HG03460 (cell line): ENCODE measurements at regions not wholly inside any gene's neighbourhood (a gene's known extent, or its start where the extent isn't known, plus 50 kb on each side); places are given as distances from the start of the nearest gene placed in this dataset.

ENCODE experiments used
- ATAC-seq: cut with Tn5 transposase; IDR thresholded peaks from one replicate; pipeline ENCODE4 v1.9.1; 2021; ENCODE audit not compliant: unreplicated experiment

DNA sequence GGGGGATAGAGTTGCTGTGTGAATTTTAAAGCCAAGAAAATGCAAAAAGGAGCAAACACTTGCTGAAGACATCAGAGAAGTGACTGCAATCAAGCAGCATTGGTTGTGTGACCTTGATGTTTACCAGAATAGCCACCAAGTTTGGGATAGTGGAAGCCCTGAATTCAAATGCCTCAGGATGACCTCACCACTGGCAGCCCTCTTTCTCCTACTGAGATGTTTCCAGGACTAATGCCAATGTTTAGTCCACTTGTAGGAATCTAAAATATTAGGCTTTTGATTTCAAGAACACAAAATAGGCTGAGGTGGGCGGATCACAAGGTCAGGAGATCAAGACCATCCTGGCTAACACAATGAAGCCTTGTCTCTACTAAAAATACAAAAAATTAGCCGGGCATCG lies 112.2 kb upstream of the NUDT12 start:
- no peak for ATAC-seq

DNA sequence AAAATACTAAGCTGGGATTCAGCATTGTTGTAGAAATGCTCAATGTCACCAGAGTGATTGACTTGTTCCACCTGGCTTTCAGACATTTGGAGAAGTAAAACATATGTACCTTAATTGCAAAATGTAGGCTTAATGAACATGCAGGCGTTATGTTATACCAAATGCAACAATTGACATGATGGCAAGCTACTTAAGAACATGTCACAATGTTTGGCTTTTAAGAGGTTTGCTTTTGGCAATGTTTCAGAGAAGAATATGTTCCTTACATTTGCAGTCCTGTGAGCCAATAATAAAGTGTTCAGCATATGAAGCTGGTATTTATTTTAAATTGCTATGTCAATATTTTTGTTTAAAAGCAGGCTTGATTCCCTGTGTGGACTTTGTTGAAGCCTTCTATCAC lies 111.7 kb upstream of the NUDT12 start:
- ATAC-seq: no peak

DNA sequence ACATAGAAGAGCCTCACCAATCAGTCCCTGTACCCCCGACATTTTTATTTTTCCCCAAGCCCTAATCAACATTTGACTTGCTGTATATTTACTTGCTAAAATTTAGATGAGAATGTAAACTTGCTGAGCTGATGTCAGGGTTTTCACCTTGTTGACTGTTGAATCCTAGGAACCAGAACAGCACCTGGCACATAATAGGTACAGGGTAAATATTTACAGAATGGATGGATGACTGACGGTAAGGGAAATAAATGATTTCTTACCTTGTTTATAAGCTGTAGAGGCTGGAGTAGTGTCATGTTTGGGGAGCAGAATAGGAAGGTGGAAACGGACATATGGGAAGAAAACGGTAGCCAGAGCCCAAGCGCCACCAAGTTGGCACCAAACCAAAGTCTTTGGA lies 107.0 kb upstream of the NUDT12 start:
- no peak for ATAC-seq

DNA sequence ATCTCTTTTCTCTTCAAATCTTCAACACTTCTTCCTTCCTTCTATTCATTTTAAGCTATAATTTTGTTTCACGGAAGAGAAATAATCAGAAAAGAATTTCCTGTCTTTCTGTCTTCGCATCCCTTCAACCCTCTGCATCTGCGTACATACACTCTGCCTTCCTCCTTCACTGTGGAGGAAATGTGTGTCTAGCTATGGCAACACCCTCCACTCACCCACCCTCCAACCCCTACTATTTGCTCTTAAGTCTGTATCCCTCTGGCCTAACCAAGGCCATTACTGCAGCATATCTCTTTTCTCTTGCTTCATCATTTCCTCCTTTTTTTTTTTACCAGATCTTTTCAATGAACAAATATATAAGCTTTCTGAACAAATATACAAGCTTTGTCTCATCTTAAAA lies 105.7 kb upstream of the NUDT12 start:
- no peak for ATAC-seq

DNA sequence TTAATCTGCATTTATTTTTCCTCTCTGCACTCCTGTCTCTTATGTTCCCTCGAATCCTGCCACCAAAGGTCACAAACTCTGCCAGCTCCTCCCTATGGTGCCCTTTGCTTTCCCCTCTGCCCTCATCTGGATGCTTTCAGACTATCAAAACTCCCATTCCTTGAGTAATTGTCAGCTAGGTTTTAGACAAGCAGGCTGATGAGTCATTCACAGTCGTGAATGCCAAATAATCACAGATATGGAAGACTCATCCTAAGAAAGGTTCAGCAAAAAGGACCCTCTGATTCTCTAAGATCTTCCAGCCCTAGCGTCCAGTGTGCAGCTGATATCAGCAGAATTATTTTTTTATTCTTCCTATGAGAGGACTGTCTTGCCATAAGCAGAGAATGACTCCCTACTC lies 104.5 kb upstream of the NUDT12 start:
- ATAC-seq: no peak

DNA sequence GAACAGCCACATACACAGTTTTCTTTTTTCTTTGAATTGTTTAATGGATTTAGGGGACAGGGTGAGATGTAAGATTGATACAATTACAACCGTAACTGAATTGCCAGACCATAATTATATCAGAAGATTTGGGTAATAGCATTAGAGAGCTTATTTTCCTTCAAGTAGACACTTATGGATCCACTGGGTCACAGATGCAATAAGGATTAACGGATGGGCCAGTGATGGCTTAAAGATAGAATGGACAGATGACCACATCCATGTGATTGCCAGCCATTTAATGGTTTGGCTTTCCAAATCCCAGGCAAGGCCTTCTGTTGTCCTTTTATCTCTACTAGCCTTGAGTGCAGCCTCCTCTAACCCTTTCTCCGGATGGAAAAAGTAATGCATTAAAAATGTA lies 94.7 kb upstream of the NUDT12 start:
- ATAC-seq: no peak

DNA sequence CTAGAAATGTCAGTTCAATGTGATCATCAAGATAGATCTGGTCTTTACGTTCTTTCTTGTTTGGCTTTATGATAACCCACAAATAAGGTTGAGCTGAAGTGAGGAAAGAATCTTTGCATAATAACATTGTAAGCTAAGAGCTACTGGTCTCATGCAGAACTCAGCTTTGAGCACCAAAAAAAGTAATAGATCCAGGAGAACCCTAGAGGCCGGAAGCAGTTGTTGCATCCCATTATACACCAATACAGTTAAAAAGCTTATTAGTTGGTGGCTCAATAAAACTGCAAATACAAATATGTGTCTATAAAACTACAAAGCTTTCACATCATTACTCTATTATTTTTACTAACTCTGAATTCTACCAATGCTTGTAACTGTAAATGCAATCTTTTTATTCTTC lies 85.5 kb upstream of the NUDT12 start:
- ATAC-seq: no peak

DNA sequence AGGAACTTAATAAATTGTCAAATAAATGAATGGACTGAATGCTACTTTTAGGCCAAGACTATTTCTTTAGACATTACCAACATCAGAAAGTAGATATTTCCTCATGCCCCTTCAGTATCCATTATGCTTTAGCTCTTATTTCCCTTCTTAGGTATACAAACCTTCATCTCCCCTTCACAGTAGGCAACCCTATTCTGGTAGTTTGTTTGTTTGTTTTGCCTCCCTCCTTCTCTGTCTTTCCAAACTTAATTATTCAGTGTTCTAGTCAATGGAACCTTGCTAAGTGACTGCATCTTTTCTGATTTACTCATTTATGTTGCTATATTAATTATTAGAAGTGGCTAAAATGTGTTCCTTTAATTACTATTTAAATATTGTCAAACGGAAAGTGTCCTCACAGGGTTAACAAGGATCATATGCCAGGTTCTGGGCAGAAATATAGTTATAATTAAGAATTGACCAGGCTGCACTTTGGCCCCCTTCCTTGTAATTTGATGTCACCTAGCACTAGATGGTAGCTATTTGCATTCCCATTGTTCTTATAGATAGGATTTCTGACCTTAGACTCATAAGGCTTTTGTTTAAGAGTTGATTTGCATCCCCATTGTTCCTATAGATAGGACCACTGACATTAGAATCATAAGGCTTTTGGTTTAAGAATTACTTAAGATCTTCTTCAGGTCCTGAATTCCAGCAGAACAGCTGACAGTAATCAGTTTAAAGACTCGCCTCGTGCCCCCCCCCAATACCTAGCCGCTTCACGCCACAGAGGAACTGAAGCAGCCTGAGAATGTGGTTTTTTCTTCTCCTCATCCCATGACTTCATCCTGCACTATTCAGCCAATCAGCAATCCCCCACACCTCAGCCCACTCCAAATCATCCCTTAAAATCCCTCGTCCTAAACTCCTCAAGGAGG lies 84.4 kb upstream of the NUDT12 start:
- ATAC-seq: no peak

DNA sequence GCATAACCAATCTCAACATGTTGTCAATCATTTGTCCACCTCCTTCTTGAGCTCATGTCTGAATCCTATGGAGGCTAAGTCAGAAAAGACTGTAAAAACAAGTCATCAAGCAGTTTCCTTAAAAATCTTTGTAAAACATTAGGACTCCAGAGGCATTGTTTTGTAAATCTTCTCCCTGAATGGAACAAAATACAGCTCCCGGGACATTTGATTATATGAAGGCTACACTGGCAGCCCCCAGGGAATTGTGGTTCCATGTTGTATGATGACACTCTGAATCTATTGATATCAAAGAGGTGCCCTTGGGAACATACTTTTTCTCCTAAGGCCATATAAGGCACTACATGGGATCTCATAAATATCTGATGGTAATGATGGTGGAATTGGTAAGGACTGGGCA lies 83.2 kb upstream of the NUDT12 start:
- ATAC-seq: no peak

DNA sequence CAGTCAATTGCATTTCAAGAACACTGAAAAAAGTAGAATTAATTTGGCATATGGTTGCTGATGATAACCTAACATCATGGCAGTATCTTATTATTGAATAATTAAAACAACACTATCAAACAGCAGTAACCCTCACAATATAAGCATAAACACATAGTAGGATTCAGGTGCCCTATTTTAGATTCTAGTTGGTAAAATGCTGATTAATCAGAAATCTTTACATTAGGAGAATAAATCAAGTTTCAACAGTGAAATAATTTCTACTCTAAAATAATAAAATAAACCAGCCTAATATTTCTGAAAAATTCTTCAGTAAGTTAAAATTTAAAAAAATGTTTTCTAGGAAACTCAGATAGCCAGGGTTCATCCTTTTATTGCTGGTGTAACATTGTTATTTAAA lies 76.4 kb upstream of the NUDT12 start:
- ATAC-seq: no peak

DNA sequence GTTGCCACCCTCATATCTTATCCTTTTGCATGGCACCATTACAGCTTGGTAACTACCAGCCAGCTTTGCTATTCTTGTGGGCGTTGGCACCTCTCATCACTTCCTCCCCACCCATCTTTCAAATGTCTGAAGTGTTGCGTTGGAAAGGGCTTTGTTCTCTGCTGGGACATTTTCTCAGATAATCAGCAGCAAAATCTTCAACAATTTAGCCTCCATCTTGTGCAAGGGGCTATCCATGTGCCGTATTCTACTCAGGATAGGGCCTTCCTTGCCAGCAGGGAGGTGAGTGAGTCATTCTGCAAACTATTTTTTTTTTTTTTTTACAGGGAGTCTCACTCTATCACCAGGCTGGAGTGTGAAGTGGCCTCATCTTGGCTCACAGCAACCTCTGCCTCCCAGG lies 62.1 kb upstream of the NUDT12 start:
- no peak for ATAC-seq

DNA sequence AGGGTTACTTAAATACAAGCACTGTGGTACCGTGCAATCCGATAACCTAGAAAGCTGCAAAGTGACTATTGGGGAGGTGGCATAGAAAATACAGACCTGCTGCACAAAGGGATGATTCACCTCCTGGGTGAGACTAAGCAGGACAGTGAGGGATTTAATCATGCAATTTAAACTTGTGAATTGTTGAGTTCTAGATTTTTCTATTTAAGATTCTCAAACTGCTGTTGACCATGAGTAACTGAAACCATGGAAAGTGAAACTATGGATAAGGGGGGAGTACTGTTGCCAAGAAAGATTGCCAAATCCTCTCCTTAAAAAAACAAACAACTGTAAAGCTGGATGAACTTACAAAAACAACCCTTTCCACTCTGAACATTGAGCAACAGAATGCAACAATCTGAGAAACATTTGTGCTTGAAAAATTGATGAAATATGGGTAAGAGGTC lies 61.5 kb upstream of the NUDT12 start:
- ATAC-seq: no peak

DNA sequence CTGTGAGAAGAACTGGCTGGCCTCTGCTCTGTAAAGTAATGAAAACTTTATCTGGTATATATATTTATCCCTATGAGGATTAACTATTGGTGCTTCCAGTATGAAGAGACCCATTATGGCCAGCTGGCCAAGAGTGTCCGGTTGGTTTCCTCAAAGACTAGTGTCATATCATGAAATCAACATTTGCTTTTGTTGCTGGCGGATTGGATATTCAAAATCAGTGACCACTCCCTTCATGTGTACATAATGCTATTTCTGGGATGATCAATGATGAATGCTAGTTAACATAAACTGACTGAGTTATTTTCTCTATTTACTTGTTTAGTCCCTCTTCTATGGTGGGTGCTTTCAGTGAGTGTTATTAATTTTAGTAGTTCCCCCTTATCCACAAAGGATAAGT lies 60.8 kb upstream of the NUDT12 start:
- ATAC-seq: no peak

DNA sequence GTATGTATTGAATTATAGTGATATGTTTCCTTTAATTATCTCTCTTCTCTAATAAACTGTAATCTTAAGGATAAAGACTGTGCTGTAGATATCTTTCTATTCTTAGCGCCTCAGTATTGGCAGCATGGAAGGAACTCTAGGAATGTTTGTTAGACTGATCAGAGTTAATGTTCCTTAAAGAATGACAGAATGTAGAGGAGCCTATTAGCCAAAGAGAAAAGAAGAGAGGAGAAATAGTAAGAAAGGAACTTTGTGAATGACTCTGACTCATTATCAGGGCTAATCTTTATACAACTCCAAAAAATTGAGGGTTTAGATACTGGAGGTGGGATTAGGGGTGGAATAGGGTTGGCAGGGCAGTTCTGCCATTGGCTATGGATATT lies 59.0 kb upstream of the NUDT12 start:
- ATAC-seq: no peak

DNA sequence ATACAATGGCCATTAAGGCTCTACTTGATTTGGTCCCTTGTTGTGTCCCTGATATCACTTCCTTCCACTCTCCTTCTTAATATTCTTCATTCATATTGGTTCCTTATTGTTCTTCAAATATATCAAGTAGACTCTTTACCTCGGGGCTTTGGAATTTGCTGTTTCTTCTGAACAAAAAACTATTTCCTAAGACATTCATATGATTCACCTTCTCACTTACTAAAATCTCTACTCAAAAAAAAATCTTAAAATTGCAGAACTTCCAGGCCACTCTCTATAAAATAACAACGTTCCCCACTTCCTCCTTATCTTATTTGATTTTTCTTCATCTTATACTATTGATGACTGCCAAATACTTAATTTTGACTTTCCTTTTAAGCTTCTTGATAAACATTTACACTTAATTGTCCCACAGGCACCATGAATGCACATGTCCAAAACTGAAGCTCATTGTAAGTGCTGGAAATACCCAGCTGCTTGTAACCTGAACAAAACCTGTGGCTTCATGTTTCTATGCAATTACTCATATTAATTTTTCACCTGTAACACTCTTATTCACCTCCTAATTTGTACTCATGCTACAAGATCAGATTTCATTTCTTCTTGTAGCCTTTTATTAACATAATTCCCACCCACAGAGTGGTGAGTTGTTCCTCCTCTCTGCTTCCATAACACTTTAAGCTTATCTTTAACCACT lies 58.4 kb upstream of the NUDT12 start:
- no peak for ATAC-seq

DNA sequence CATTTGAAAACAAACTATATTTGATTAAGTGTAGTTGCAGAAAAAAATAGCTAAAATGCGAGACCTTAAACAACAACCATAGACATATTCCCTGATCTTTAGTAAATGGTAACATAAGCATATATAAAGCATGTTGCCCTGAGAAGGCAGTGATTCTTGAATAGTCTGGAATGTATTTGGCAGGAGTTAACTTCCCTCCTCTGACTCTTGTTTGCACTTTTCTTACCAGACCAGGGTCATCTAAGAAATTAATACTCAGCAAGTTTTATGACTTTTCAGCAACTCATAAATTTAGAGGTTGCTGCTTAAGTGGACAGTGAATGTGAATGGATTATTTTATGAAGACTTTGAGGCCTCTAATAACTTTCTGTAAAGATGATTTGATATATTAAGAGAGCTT lies 55.3 kb upstream of the NUDT12 start:
- ATAC-seq: no peak

DNA sequence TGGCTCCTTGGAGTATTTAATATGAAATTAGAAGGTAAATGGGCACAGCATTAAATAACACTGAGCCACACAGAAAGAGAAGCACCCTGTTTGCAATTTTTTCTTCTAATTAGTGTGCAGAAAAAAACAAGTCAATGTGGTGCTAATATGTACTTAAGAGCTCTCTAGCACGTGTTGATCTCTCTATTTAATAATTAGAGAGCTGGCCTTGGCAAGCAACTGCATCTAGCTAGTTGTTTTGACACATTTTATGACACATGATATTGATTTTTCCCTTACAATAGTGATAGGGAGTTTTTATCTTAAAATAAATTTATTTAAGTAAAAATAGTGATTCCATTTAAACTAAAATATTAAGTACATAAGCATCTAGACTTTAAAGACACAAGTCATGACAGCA lies 54.5 kb upstream of the NUDT12 start:
- ATAC-seq: no peak

DNA sequence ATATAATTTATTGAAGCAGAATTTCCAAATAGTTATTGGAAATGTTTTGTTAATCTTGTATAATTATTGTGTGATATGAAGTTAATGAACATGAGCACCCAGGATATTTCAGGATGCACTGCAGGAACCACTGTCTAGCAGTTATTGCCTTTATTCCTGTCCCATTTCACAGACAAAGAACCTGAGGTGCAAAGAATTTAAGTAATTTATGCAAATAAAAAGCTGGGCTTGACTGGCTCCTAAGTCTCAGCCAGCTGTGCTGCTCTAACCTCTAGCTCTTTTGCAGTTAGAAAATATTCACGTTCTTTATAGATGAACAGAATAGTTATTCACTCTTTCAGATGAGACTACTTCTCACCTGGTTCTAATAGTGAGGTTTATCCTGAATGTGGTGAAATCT lies 50.0 kb upstream of the NUDT12 start:
- ATAC-seq: no peak
